ENCODE measurements at regions not wholly inside any gene's neighbourhood (a gene's known extent, or its start where the extent isn't known, plus 50 kb on each side); places are given as distances from the start of the nearest gene placed in this dataset.
A peak's percentile ranks its signal among the peaks of the same experiment; 100 is the strongest.

DNA sequence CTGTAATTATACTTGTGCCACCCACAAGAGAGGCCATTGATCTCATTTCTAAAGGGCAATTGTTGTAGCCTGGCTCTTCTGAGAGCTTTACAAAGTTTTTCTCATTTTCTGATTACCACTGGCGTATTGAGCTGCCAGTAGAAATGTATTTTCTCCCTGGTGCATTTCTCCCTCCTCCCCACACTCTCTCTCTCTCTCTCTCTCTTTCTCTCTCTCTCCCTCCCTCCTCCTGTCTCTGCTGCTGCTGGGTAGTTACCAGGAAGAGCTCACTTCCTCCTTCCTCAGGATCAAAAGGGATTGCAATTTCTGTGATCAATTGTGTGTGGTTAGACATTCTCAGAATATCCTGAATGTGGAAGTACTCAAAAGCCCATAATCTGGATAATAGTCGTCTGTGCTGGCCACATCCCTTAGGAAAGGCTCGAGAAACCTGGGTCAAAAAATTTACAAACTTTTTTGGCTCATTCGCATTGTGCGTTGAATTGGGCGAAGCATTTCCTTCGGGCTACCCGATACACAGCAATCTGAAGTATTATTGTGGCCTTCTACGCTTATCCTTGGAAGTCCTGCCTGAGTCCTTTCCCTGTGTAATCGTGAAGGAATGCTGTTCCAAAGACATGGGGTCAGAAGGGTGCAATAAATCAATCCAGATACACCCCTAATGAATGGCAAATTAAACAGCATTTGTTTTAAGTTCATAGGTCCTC, 254.8 kb downstream of the MSRB3 start:
- Histone ChIP-seq H2AFZ (ENCODE audit: low read depth) (no peak overlapping the region), H3K4me1 (ENCODE audit: control insufficient read depth in 1 of 2, insufficient read depth in 2 of 2, low read depth in 1 of 2, low read length in 1 of 2) (peaks cover 0 to 38% of the 10 kb centered on the region in 2 experiments; a peak in 3 of 4 replicates), H3K4me2 (0 out of 2 replicates have a peak overlapping the region, but pooled peaks have one; percentile 9), H3K9me3 (no peaks in the 10 kb centered on the region), H4K20me1 (ENCODE audit: insufficient read depth) (no peaks in the 10 kb centered on the region), H3K27me3 (ENCODE audit: insufficient read depth) (no peaks in the 10 kb centered on the region), H3K36me3 (replicated peaks in 1 of 2; ENCODE audit: control insufficient read depth in 1 of 2, insufficient read depth in 2 of 2, low read length in 1 of 2) (peaks cover 0 to 15% of the 10 kb centered on the region in 2 experiments), H3K9me2 (no peaks in the 10 kb centered on the region), H3K9ac (peak overlapping the region; percentile 38; the same call in 1 of the 2 replicates), H3K4me3 (ENCODE audit: low read depth in 2 of 2, low read length in 1 of 2) (no peak overlapping the region), H3K27ac (ENCODE audit: low read depth in 2 of 2, low read length in 1 of 2) (peak overlapping the region; percentile 83 to 100; a peak in 3 of 4 replicates), H3F3A (replicated peaks; ENCODE audit: insufficient read depth) (peaks cover 39% of the 10 kb centered on the region), H3K79me2 (ENCODE audit: insufficient read depth) (0 out of 2 replicates have a peak, but pooled peaks cover 6% of the 10 kb centered on the region)
- no peak for TF ChIP-seq FOSL2 (IDR thresholded peaks at IDR 0.05; ENCODE audit: borderline replicate concordance, low read depth)
- TF ChIP-seq RFX5 (IDR thresholded peaks at IDR 0.05; ENCODE audit: low read length): no peak
- no peak for TF ChIP-seq RCOR1 (IDR thresholded peaks at IDR 0.05; ENCODE audit: low read length)
- no peak for TF ChIP-seq TAF1 (IDR thresholded peaks at IDR 0.05; ENCODE audit: borderline replicate concordance, low read depth, low read length)
- TF ChIP-seq, protein P1, sequence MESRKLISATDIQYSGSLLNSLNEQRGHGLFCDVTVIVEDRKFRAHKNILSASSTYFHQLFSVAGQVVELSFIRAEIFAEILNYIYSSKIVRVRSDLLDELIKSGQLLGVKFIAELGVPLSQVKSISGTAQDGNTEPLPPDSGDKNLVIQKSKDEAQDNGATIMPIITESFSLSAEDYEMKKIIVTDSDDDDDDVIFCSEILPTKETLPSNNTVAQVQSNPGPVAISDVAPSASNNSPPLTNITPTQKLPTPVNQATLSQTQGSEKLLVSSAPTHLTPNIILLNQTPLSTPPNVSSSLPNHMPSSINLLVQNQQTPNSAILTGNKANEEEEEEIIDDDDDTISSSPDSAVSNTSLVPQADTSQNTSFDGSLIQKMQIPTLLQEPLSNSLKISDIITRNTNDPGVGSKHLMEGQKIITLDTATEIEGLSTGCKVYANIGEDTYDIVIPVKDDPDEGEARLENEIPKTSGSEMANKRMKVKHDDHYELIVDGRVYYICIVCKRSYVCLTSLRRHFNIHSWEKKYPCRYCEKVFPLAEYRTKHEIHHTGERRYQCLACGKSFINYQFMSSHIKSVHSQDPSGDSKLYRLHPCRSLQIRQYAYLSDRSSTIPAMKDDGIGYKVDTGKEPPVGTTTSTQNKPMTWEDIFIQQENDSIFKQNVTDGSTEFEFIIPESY (IDR thresholded peaks at IDR 0.05; ENCODE audit: borderline replicate concordance, low read depth): no peak
- no peak for TF ChIP-seq EP300 (IDR thresholded peaks at IDR 0.05; ENCODE audit: borderline replicate concordance in 1 of 2, low read depth in 1 of 2, low read length in 1 of 2)
- TF ChIP-seq MXI1 (IDR thresholded peaks at IDR 0.05; ENCODE audit: low read depth, low read length): no peak
- TF ChIP-seq SMC3 (IDR thresholded peaks at IDR 0.05; ENCODE audit: low read depth, low read length): no peak
- TF ChIP-seq TCF12 (IDR thresholded peaks at IDR 0.05): 0 out of 2 replicates have a peak, but pooled peaks have one; percentile 29
- TF ChIP-seq FOXM1 (IDR thresholded peaks at IDR 0.05; ENCODE audit: low read depth): no peak
- TF ChIP-seq TEAD4 (IDR thresholded peaks at IDR 0.05; ENCODE audit: borderline replicate concordance, insufficient read depth): no peak
- TF ChIP-seq, protein P2, sequence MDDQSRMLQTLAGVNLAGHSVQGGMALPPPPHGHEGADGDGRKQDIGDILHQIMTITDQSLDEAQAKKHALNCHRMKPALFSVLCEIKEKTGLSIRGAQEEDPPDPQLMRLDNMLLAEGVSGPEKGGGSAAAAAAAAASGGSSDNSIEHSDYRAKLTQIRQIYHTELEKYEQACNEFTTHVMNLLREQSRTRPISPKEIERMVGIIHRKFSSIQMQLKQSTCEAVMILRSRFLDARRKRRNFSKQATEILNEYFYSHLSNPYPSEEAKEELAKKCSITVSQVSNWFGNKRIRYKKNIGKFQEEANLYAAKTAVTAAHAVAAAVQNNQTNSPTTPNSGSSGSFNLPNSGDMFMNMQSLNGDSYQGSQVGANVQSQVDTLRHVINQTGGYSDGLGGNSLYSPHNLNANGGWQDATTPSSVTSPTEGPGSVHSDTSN (IDR thresholded peaks at IDR 0.05): peak; percentile 69
- TF ChIP-seq RAD21 (IDR thresholded peaks at IDR 0.05; ENCODE audit: low read length): no peak
- no peak for TF ChIP-seq CTCF (IDR thresholded peaks at IDR 0.05)
- CTCF ChIA-PET: interaction anchor here (1.7 kb wide), 1 partner anchor 23 kb away, joined by 5 read pairs; no protein-coding TSS in a partner anchor
- 62% methylated on average over 10 of the region's 10 CpGs for WGBS (ENCODE audit: low lambda C conversion rate)
- POLR2A ChIA-PET: no interaction called here
- DNase-seq: no peak

All from SK-N-SH (cell line).